ENCODE measurements at regions not wholly inside any gene's neighbourhood (a gene's known extent, or its start where the extent isn't known, plus 50 kb on each side); places are given as distances from the start of the nearest gene placed in this dataset.
"Not testable (repeated sequence)": the region's sequence is repeated elsewhere in the genome, so short reads cannot be mapped to it uniquely, and the experiment has no call there.

- Histone ChIP-seq H3K27ac (no peak overlapping the region), H3K36me3 (no peaks in the 10 kb centered on the region), H3K4me1 (no peaks in the 10 kb centered on the region), H3K27me3 (no peaks in the 10 kb centered on the region), H3K9me3 (no peaks in the 10 kb centered on the region), H3K4me3 (no peak overlapping the region)
- TF ChIP-seq POLR2AphosphoS5 (IDR thresholded peaks at IDR 0.05) = no peak
- TF ChIP-seq CTCF (IDR thresholded peaks at IDR 0.05) = no peak
- intact Hi-C loops (cut with DNase I; ENCODE audit: low total_unique reads) = no loop called here
- DNase-seq = no peak
These were observed 173.5 kb downstream of the NPFFR2 start for GRCh38 chr4:72205298-72205697.

GRCh38 chr4:72205831-72206230, 174.0 kb downstream of the NPFFR2 start:
- H3K4me3 ChIP-seq = no peak overlapping the region
- H3K27me3 ChIP-seq = no peaks in the 10 kb centered on the region
- H3K27ac ChIP-seq = no peak overlapping the region
- no peaks in the 10 kb centered on the region for H3K4me1 ChIP-seq
- TF ChIP-seq EP300 (IDR thresholded peaks at IDR 0.05) (no peak), POLR2A (IDR thresholded peaks at IDR 0.05) (no peak), CTCF (IDR thresholded peaks at IDR 0.05) (no peak), POLR2AphosphoS5 (IDR thresholded peaks at IDR 0.05) (no peak)
- no peaks in the 10 kb centered on the region for H3K9me3 ChIP-seq
- H3K36me3 ChIP-seq = no peaks in the 10 kb centered on the region
- WGBS, 5 donors = 56 to 72% (median 66%) methylated on average over 3 of the region's 3 CpGs
- intact Hi-C loops (cut with DNase I; ENCODE audit: low total_unique reads) = no loop called here
- DNase-seq = no peak

GRCh38 chr4:72207196-72207595, 175.4 kb downstream of the NPFFR2 start:
- intact Hi-C loops (cut with DNase I; ENCODE audit: low total_unique reads) = no loop called here
- no peaks in the 10 kb centered on the region for H3K4me1 ChIP-seq
- no peaks in the 10 kb centered on the region for H3K36me3 ChIP-seq
- no peak overlapping the region for H3K27ac ChIP-seq
- no peak for DNase-seq
- no peaks in the 10 kb centered on the region for H3K9me3 ChIP-seq
- H3K27me3 ChIP-seq = no peaks in the 10 kb centered on the region
- TF ChIP-seq EP300 (IDR thresholded peaks at IDR 0.05) = no peak
- H3K4me3 ChIP-seq = no peak overlapping the region

- H3K4me1 ChIP-seq = no peaks in the 10 kb centered on the region
- no peak for TF ChIP-seq CTCF (IDR thresholded peaks at IDR 0.05)
- no peak for TF ChIP-seq POLR2AphosphoS5 (IDR thresholded peaks at IDR 0.05)
- TF ChIP-seq POLR2A (IDR thresholded peaks at IDR 0.05) = no peak
- no peak for TF ChIP-seq EP300 (IDR thresholded peaks at IDR 0.05)
- H3K9me3 ChIP-seq = no peaks in the 10 kb centered on the region
- no peaks in the 10 kb centered on the region for H3K36me3 ChIP-seq
- no peaks in the 10 kb centered on the region for H3K27me3 ChIP-seq
- DNase-seq = no peak
- intact Hi-C loops (cut with DNase I; ENCODE audit: low total_unique reads) = no loop called here
- WGBS, 5 donors = 37 to 56% (median 53%) methylated on average over 3 of the region's 3 CpGs
- no peak overlapping the region for H3K4me3 ChIP-seq
- no peak overlapping the region for H3K27ac ChIP-seq
These were observed 176.7 kb downstream of the NPFFR2 start for GRCh38 chr4:72208421-72209075.

- intact Hi-C loops (cut with DNase I; ENCODE audit: low total_unique reads) = no loop called here
- no peak overlapping the region for H3K4me3 ChIP-seq
- H3K9me3 ChIP-seq = no peaks in the 10 kb centered on the region
- DNase-seq = no peak
- H3K36me3 ChIP-seq = no peaks in the 10 kb centered on the region
- H3K27me3 ChIP-seq = no peaks in the 10 kb centered on the region
- TF ChIP-seq EP300 (IDR thresholded peaks at IDR 0.05) (no peak), POLR2AphosphoS5 (IDR thresholded peaks at IDR 0.05) (no peak), CTCF (IDR thresholded peaks at IDR 0.05) (no peak), POLR2A (IDR thresholded peaks at IDR 0.05) (no peak)
- no peaks in the 10 kb centered on the region for H3K4me1 ChIP-seq
- no peak overlapping the region for H3K27ac ChIP-seq
These were observed 177.8 kb downstream of the NPFFR2 start for GRCh38 chr4:72209600-72209999.

GRCh38 chr4:72213763-72214162, 182.0 kb downstream of the NPFFR2 start:
- intact Hi-C loops (cut with DNase I; ENCODE audit: low total_unique reads); H3K9me3 ChIP-seq; DNase-seq; H3K4me1 ChIP-seq; H3K27ac ChIP-seq; H3K36me3 ChIP-seq; H3K4me3 ChIP-seq; H3K27me3 ChIP-seq: not testable (repeated sequence)
- WGBS, 5 donors = 78 to 89% (median 79%) methylated on average over 5 of the region's 5 CpGs
